SU-DHL-6 (cell line): ENCODE measurements at regions not wholly inside any gene's neighbourhood (a gene's known extent, or its start where the extent isn't known, plus 50 kb on each side); places are given as distances from the start of the nearest gene placed in this dataset.

Source experiments
- H2AFZ ChIP-seq: fragments of 200-600 bp; sonication (generic); 2 replicates; pipeline ENCODE4 v1.6.1; 2014; ENCODE audit warnings: low read depth, mild to moderate bottlenecking, moderate library complexity, mixed read lengths, antibody characterized with exemption, low read length; ENCODE audit not compliant: severe bottlenecking
- H3F3A ChIP-seq: fragments of 200-600 bp; shearing (Covaris generic); 2 replicates; pipeline ENCODE4 v1.6.0; 2016; ENCODE audit warnings: antibody characterized with exemption, mild to moderate bottlenecking; ENCODE audit not compliant: insufficient read depth
- H3K27ac ChIP-seq: fragments of 200-600 bp; sonication (generic); 2 replicates; pipeline ENCODE4 v1.5.1; 2016; ENCODE audit warnings: low read depth, mild to moderate bottlenecking, low read length, moderate library complexity, mixed read lengths
- H3K27me3 ChIP-seq: fragments of 200-600 bp; sonication (generic), shearing (Covaris generic); 2 replicates; pipeline ENCODE4 v1.6.0; 2014; ENCODE audit warnings: mild to moderate bottlenecking, low read length
- H3K36me3 ChIP-seq: fragments of 200-600 bp; sonication (generic); 2 replicates; pipeline ENCODE4 v1.6.1; 2014; ENCODE audit warnings: mild to moderate bottlenecking, low read length, mixed read lengths
- H3K4me2 ChIP-seq: fragments of 300-600, 200-600 bp; shearing (Covaris generic), sonication (generic); 2 replicates; pipeline ENCODE4 v1.6.0; 2014; ENCODE audit warnings: low read length, low read depth, mild to moderate bottlenecking; ENCODE audit not compliant: poor library complexity, severe bottlenecking
- H3K4me3 ChIP-seq: fragments of 200-600 bp; sonication (generic); 2 replicates; pipeline ENCODE4 v1.5.1; 2014; ENCODE audit warnings: antibody characterized with exemption, low read length, mild to moderate bottlenecking, mixed read lengths; ENCODE audit not compliant: insufficient read depth, poor library complexity, severe bottlenecking
- H3K79me2 ChIP-seq: fragments of 200-600 bp; sonication (generic); 2 replicates; pipeline ENCODE4 v1.6.1; 2014; ENCODE audit warnings: mild to moderate bottlenecking, low read length, moderate library complexity; ENCODE audit not compliant: insufficient read depth
- H3K9ac ChIP-seq: fragments of 200-600 bp; sonication (generic); 2 replicates; pipeline ENCODE4 v1.7.0; 2014; ENCODE audit warnings: mild to moderate bottlenecking, low read length
- H3K9me2 ChIP-seq: fragments of 200-600 bp; sonication (generic); replicated peaks from 2 replicates; pipeline ENCODE4 v1.6.1; 2014; ENCODE audit warnings: low read length; ENCODE audit not compliant: insufficient read depth
- H3K9me3 ChIP-seq: fragments of 200-600 bp; sonication (generic); 2 replicates; pipeline ENCODE4 v1.6.1; 2014; ENCODE audit warnings: low read length, mixed read lengths; ENCODE audit not compliant: insufficient read depth
- H4K20me1 ChIP-seq: fragments of 200-600 bp; sonication (generic); 2 replicates; pipeline ENCODE4 v1.6.1; 2014; ENCODE audit warnings: low read depth, mild to moderate bottlenecking, antibody characterized with exemption, low read length, moderate library complexity, mixed read lengths
- EZH2phosphoT487 ChIP-seq: fragments of 200-600 bp; sonication (generic), shearing (Covaris generic); conservative IDR thresholded peaks from 2 replicates; pipeline ENCODE4 v1.6.1; 2018; ENCODE audit warnings: mild to moderate bottlenecking, antibody characterized with exemption, low read length, moderate library complexity, mixed read lengths
- TF ChIP-seq, protein P1 (sequence below): fragments of 200-600 bp; sonication (generic); IDR thresholded peaks from one replicate; pipeline ENCODE4 v1.5.1; 2017; ENCODE audit warnings: antibody characterized with exemption, mild to moderate bottlenecking, low read length, moderate library complexity; ENCODE audit not compliant: insufficient read depth, poor library complexity, severe bottlenecking

- Histone ChIP-seq H3K27ac (no peak overlapping the region), H3K4me2 (no peak overlapping the region), H2AFZ (no peak overlapping the region), H3K9ac (no peak overlapping the region), H4K20me1 (no peaks in the 10 kb centered on the region), H3K36me3 (no peaks in the 10 kb centered on the region), H3K9me3 (no peaks in the 10 kb centered on the region), H3K4me3 (no peak overlapping the region), H3F3A (no peaks in the 10 kb centered on the region), H3K27me3 (no peaks in the 10 kb centered on the region), H3K9me2 (no peaks in the 10 kb centered on the region), H3K79me2 (no peaks in the 10 kb centered on the region)
- TF ChIP-seq, protein P1, sequence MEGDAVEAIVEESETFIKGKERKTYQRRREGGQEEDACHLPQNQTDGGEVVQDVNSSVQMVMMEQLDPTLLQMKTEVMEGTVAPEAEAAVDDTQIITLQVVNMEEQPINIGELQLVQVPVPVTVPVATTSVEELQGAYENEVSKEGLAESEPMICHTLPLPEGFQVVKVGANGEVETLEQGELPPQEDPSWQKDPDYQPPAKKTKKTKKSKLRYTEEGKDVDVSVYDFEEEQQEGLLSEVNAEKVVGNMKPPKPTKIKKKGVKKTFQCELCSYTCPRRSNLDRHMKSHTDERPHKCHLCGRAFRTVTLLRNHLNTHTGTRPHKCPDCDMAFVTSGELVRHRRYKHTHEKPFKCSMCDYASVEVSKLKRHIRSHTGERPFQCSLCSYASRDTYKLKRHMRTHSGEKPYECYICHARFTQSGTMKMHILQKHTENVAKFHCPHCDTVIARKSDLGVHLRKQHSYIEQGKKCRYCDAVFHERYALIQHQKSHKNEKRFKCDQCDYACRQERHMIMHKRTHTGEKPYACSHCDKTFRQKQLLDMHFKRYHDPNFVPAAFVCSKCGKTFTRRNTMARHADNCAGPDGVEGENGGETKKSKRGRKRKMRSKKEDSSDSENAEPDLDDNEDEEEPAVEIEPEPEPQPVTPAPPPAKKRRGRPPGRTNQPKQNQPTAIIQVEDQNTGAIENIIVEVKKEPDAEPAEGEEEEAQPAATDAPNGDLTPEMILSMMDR: no peak
- TF ChIP-seq EZH2phosphoT487: no peak
Observed at GRCh38 chr5:4976902-4977301, 163.2 kb upstream of the ADAMTS16 start.

GRCh38 chr5:4977416-4978110 lies 162.6 kb upstream of the ADAMTS16 start:
- Histone ChIP-seq H3K9ac (no peak overlapping the region), H3K4me2 (no peak overlapping the region), H2AFZ (no peak overlapping the region)

GRCh38 chr5:4980201-4980600 lies 159.9 kb upstream of the ADAMTS16 start:
- H3K9me3 ChIP-seq: no peaks in the 10 kb centered on the region

More at GRCh38 chr5:4977416-4978110, 162.6 kb upstream of the ADAMTS16 start:
- Histone ChIP-seq H3K27ac (no peak overlapping the region), H3K27me3 (no peaks in the 10 kb centered on the region), H3K4me3 (no peak overlapping the region), H3K9me2 (no peaks in the 10 kb centered on the region), H4K20me1 (no peaks in the 10 kb centered on the region), H3K36me3 (no peaks in the 10 kb centered on the region), H3F3A (no peaks in the 10 kb centered on the region), H3K79me2 (no peaks in the 10 kb centered on the region), H3K9me3 (no peaks in the 10 kb centered on the region)
- no peak for TF ChIP-seq EZH2phosphoT487
- TF ChIP-seq, protein P1: no peak

More at GRCh38 chr5:4980201-4980600, 159.9 kb upstream of the ADAMTS16 start:
- Histone ChIP-seq H3K4me3 (no peak overlapping the region), H3K4me2 (no peak overlapping the region), H3K9ac (no peak overlapping the region), H3K27ac (no peak overlapping the region), H3K9me2 (no peaks in the 10 kb centered on the region), H3F3A (no peaks in the 10 kb centered on the region), H3K79me2 (no peaks in the 10 kb centered on the region), H3K36me3 (no peaks in the 10 kb centered on the region), H2AFZ (no peak overlapping the region), H3K27me3 (no peaks in the 10 kb centered on the region), H4K20me1 (no peaks in the 10 kb centered on the region)
- TF ChIP-seq EZH2phosphoT487: no peak
- TF ChIP-seq, protein P1: no peak
